ENCODE measurements at regions not wholly inside any gene's neighbourhood (a gene's known extent, or its start where the extent isn't known, plus 50 kb on each side); places are given as distances from the start of the nearest gene placed in this dataset.

GRCh38 chr2:7281231-7282201 lies 364.3 kb downstream of the RNF144A start:
- TF ChIP-seq, protein P1, sequence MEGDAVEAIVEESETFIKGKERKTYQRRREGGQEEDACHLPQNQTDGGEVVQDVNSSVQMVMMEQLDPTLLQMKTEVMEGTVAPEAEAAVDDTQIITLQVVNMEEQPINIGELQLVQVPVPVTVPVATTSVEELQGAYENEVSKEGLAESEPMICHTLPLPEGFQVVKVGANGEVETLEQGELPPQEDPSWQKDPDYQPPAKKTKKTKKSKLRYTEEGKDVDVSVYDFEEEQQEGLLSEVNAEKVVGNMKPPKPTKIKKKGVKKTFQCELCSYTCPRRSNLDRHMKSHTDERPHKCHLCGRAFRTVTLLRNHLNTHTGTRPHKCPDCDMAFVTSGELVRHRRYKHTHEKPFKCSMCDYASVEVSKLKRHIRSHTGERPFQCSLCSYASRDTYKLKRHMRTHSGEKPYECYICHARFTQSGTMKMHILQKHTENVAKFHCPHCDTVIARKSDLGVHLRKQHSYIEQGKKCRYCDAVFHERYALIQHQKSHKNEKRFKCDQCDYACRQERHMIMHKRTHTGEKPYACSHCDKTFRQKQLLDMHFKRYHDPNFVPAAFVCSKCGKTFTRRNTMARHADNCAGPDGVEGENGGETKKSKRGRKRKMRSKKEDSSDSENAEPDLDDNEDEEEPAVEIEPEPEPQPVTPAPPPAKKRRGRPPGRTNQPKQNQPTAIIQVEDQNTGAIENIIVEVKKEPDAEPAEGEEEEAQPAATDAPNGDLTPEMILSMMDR (IDR thresholded peaks at IDR 0.05; ENCODE audit: low read depth, low read length, missing input control): no peak
- TF ChIP-seq, protein P2, sequence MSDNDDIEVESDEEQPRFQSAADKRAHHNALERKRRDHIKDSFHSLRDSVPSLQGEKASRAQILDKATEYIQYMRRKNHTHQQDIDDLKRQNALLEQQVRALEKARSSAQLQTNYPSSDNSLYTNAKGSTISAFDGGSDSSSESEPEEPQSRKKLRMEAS (IDR thresholded peaks at IDR 0.05): no peak
- TF ChIP-seq REST (IDR thresholded peaks at IDR 0.05): no peak
- no peak for TF ChIP-seq FOXA1 (IDR thresholded peaks at IDR 0.05)
- no peak for TF ChIP-seq GABPA (IDR thresholded peaks at IDR 0.05 in 1 of 2, conservative IDR thresholded peaks at IDR 0.05 in 1 of 2)
- no peak for TF ChIP-seq TAF1 (conservative IDR thresholded peaks at IDR 0.05)
- TF ChIP-seq RAD21 (IDR thresholded peaks at IDR 0.05): no peak
- TF ChIP-seq, protein P3, sequence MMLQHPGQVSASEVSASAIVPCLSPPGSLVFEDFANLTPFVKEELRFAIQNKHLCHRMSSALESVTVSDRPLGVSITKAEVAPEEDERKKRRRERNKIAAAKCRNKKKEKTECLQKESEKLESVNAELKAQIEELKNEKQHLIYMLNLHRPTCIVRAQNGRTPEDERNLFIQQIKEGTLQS (IDR thresholded peaks at IDR 0.05): no peak
- TF ChIP-seq ZBTB33 (IDR thresholded peaks at IDR 0.05): no peak
